ENCODE measurements at regions not wholly inside any gene's neighbourhood (a gene's known extent, or its start where the extent isn't known, plus 50 kb on each side); places are given as distances from the start of the nearest gene placed in this dataset.
"Not testable (repeated sequence)": the region's sequence is repeated elsewhere in the genome, so short reads cannot be mapped to it uniquely, and the experiment has no call there.

- no peak for DNase-seq (ENCODE audit: low read depth)
- no peak overlapping the region for H3K4me3 ChIP-seq (ENCODE audit: control insufficient read depth, low read depth, low read length)
Measured at GRCh38 chr2:52416340-52416739, 1351.3 kb upstream of the CHAC2 start.

GRCh38 chr2:52414561-52415295, 1352.9 kb upstream of the CHAC2 start:
- DNase-seq (ENCODE audit: low read depth), result no peak
- no peak overlapping the region for H3K4me3 ChIP-seq (ENCODE audit: control insufficient read depth, low read depth, low read length)
- no peak for TF ChIP-seq CTCF (conservative IDR thresholded peaks at IDR 0.05; ENCODE audit: control insufficient read depth, insufficient read depth, low read depth, low read length)

More at GRCh38 chr2:52416340-52416739, 1351.3 kb upstream of the CHAC2 start:
- TF ChIP-seq CTCF (conservative IDR thresholded peaks at IDR 0.05; ENCODE audit: control insufficient read depth, insufficient read depth, low read depth, low read length), result no peak

GRCh38 chr2:52409308-52410118, 1358.1 kb upstream of the CHAC2 start:
- not testable (repeated sequence) for DNase-seq (ENCODE audit: low read depth); H3K4me3 ChIP-seq (ENCODE audit: control insufficient read depth, low read depth, low read length)

GRCh38 chr2:52405980-52406379, 1361.6 kb upstream of the CHAC2 start:
- no peak for TF ChIP-seq CTCF (conservative IDR thresholded peaks at IDR 0.05; ENCODE audit: control insufficient read depth, insufficient read depth, low read depth, low read length)
- no peak for DNase-seq (ENCODE audit: low read depth)
- no peak overlapping the region for H3K4me3 ChIP-seq (ENCODE audit: control insufficient read depth, low read depth, low read length)

GRCh38 chr2:52404866-52405265, 1362.7 kb upstream of the CHAC2 start:
- TF ChIP-seq CTCF (conservative IDR thresholded peaks at IDR 0.05; ENCODE audit: control insufficient read depth, insufficient read depth, low read depth, low read length), result no peak
- no peak for DNase-seq (ENCODE audit: low read depth)
- H3K4me3 ChIP-seq (ENCODE audit: control insufficient read depth, low read depth, low read length), result no peak overlapping the region

- DNase-seq (ENCODE audit: low read depth), result no peak
- H3K4me3 ChIP-seq (ENCODE audit: control insufficient read depth, low read depth, low read length), result no peak overlapping the region
- no peak for TF ChIP-seq CTCF (conservative IDR thresholded peaks at IDR 0.05; ENCODE audit: control insufficient read depth, insufficient read depth, low read depth, low read length)
Measured at GRCh38 chr2:52404046-52404445, 1363.6 kb upstream of the CHAC2 start.

GRCh38 chr2:52402128-52402527, 1365.5 kb upstream of the CHAC2 start:
- TF ChIP-seq CTCF (conservative IDR thresholded peaks at IDR 0.05; ENCODE audit: control insufficient read depth, insufficient read depth, low read depth, low read length), result no peak
- no peak for DNase-seq (ENCODE audit: low read depth)
- H3K4me3 ChIP-seq (ENCODE audit: control insufficient read depth, low read depth, low read length), result no peak overlapping the region
